HepG2 (cell line): ENCODE measurements at regions not wholly inside any gene's neighbourhood (a gene's known extent, or its start where the extent isn't known, plus 50 kb on each side); places are given as distances from the start of the nearest gene placed in this dataset.

ENCODE experiments used
- CHD2 ChIP-seq: IDR thresholded peaks from 2 replicates; pipeline ENCODE4 v1.6.1; 2011; ENCODE audit warnings: low read depth, low read length, improper control_type of control experiment
- CTCF ChIP-seq: sonication (generic); formaldehyde crosslinking; IDR thresholded peaks from 2 replicates; pipeline ENCODE4 v1.5.0; 2020; ENCODE audit warnings: mild to moderate bottlenecking, missing genetic modification reagents, moderate library complexity
- DMTF1 ChIP-seq: sonication (generic); formaldehyde crosslinking; IDR thresholded peaks from 2 replicates; pipeline ENCODE4 v1.4.0; 2020; ENCODE audit warnings: mild to moderate bottlenecking, missing genetic modification reagents
- ETS1 ChIP-seq: sonication (generic); formaldehyde crosslinking; IDR thresholded peaks from 2 replicates; pipeline ENCODE4 v1.4.0; 2020; ENCODE audit warnings: missing genetic modification reagents
- EZH2 ChIP-seq: conservative IDR thresholded peaks from 2 replicates; pipeline ENCODE4 v1.6.1; 2012; ENCODE audit warnings: mild to moderate bottlenecking, low read depth, low read length, moderate library complexity
- GABPA ChIP-seq, 2 experiments: IDR thresholded peaks; 2 replicates each; pipeline ENCODE4 v1.6.1; 2011 to 2016; ENCODE audit warnings: low read depth in 2 of 2, low read length in 1 of 2, missing biosample characterization in 1 of 2, missing genetic modification characterization in 1 of 2
- HNRNPUL1 ChIP-seq: fragments of 200-400 bp; formaldehyde crosslinking; IDR thresholded peaks from 2 replicates; pipeline ENCODE4 v1.6.1; 2017; ENCODE audit warnings: low read depth, mild to moderate bottlenecking, low read length, moderate library complexity
- PCBP1 ChIP-seq: fragments of 200-400 bp; formaldehyde crosslinking; IDR thresholded peaks from 2 replicates; pipeline ENCODE4 v1.6.1; 2017; ENCODE audit warnings: mild to moderate bottlenecking, low read depth, low read length, borderline replicate concordance
- POLR2AphosphoS5 ChIP-seq: IDR thresholded peaks from 2 replicates; pipeline ENCODE4 v1.6.1; 2012; ENCODE audit warnings: low read depth, low read length
- PRPF4 ChIP-seq: fragments of 200-400 bp; formaldehyde crosslinking; IDR thresholded peaks from 2 replicates; pipeline ENCODE4 v1.6.1; 2016; ENCODE audit warnings: low read length, low read depth; ENCODE audit not compliant: poor library complexity, severe bottlenecking
- SIN3A ChIP-seq: IDR thresholded peaks from 2 replicates; pipeline ENCODE4 v1.6.1; 2011; ENCODE audit warnings: low read depth, mild to moderate bottlenecking, control low read depth, low read length, borderline replicate concordance
- TCF7L2 ChIP-seq: IDR thresholded peaks from 2 replicates; pipeline ENCODE4 v1.6.1; 2011; ENCODE audit warnings: mild to moderate bottlenecking, low read depth, low read length, moderate library complexity

DNA sequence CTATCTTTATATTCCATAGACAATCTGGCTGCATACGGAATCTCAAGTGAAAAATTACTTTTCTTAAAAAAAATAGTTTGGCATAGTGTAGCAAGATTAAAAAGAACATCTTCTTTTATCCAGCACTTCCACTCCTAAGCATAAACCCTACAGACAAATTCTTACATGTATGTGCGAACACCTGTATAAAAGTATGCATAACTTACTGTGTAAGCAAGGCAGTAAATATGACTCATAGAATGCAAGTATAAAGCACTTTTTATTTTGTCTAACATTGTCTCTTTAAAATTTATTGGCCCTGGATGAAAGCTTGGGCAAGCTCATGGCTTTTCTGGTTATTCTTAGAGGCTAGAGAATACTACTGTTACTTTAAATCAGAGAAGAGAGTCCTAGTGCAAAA, 86.4 kb downstream of the MSX2 start:
- TF ChIP-seq CTCF (CRISPR knock-in tag) (no peak), PRPF4 (no peak), HNRNPUL1 (no peak), ETS1 (no peak), POLR2AphosphoS5 (no peak), CHD2 (no peak), SIN3A (no peak), EZH2 (no peak), GABPA (IDR thresholded peaks at IDR 0.05; ENCODE audit: low read depth, low read length) (no peak), GABPA (CRISPR knock-in tag; IDR thresholded peaks at IDR 0.05; ENCODE audit: low read depth) (no peak), DMTF1 (no peak), TCF7L2 (no peak), PCBP1 (no peak)
